Fibroblast of villous mesenchyme (primary cell): ENCODE measurements at regions not wholly inside any gene's neighbourhood (a gene's known extent, or its start where the extent isn't known, plus 50 kb on each side); places are given as distances from the start of the nearest gene placed in this dataset.

Experiments used
- DNase-seq: peaks from one replicate; pipeline ENCODE4 v3.0.0-alpha.2; 2010; ENCODE audit warnings: low read depth
- H3K4me3 ChIP-seq: 2 replicates; pipeline ENCODE4 v1.5.1; 2011; ENCODE audit warnings: low read depth, mild to moderate bottlenecking, low read length
- CTCF ChIP-seq: IDR thresholded peaks from 2 replicates; pipeline ENCODE4 v1.5.1; 2012; ENCODE audit warnings: low read depth, mild to moderate bottlenecking, low read length; ENCODE audit not compliant: insufficient read depth

DNA sequence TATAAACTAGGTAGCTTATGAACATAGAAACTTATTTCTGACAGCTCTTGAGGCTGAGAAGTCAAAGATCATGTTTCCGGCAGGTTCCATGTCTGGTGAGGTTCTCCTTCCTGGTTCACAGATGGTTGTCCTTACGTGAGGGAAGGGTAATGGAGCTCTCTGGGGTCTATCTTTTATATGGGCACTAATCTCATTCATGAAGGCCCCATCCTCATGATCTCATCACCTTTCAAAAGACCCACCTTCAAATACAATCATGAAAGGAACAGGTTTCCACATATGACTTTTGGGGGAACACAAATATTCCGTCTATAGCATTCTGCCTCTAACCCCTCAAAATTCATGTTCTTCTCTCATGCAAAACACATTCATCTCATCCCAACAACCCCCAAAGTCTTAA lies 264.7 kb downstream of the PTTG2 start:
- no peak for DNase-seq
- TF ChIP-seq CTCF = no peak
- H3K4me3 ChIP-seq = no peak overlapping the region

DNA sequence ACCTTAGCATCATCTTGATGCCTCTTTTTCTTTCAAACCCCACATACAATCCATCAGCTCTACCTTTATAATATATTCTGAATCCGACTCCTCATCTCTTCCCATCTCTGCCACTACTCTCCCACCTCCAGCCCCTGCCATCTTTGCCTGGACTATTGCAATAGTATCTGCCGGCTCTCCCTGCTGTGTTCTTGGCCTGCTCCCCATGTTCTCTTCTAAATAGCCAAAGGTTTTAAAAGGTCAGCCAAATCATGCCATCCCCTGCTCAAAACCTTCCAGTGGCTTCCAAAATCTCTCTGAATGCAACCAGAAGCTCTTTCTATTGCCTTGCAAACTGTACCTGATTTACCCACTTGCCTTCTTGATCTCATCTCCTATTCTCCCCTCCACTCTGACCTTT lies 266.0 kb downstream of the PTTG2 start:
- DNase-seq = no peak
- no peak overlapping the region for H3K4me3 ChIP-seq
- TF ChIP-seq CTCF = no peak

- no peak for TF ChIP-seq CTCF
- no peak overlapping the region for H3K4me3 ChIP-seq
- DNase-seq = peak; percentile 62
These were observed 270.1 kb downstream of the PTTG2 start for GRCh38 chr4:38230121-38230801.

GRCh38 chr4:38230821-38231563 lies 270.8 kb downstream of the PTTG2 start:
- no peak for DNase-seq
- no peak for TF ChIP-seq CTCF
- no peak overlapping the region for H3K4me3 ChIP-seq

GRCh38 chr4:38231626-38232025 lies 271.4 kb downstream of the PTTG2 start:
- no peak for DNase-seq
- TF ChIP-seq CTCF = no peak
- H3K4me3 ChIP-seq = no peak overlapping the region

DNA sequence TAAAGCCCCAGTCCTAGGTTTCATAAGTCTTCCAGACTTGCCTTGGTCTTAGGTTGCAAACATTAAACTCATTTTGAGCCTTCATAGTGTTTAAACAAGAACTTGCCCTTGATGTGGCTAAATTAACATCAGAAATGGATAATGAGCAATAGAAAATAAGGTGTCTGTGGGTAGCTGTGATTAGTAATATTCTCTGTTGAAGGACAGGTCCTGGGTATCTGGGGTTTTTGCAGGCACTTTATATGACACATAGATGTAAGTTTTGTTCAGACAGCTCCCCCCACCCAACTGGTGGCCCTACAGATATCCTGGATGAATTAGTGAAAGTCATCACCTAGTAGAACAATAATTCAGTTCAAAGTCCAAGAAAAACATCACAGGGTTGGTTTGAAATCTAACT lies 272.5 kb downstream of the PTTG2 start:
- H3K4me3 ChIP-seq = no peak overlapping the region
- no peak for DNase-seq
- TF ChIP-seq CTCF = no peak
